Mesendoderm (in vitro differentiated cells): ENCODE measurements at regions not wholly inside any gene's neighbourhood (a gene's known extent, or its start where the extent isn't known, plus 50 kb on each side); places are given as distances from the start of the nearest gene placed in this dataset.

Experiments used
- DNase-seq: peaks from one replicate; pipeline ENCODE4 v3.0.0; 2013
- H2AK5ac ChIP-seq: 2 replicates; pipeline ENCODE4 v1.6.1; 2013; ENCODE audit warnings: low read length, inconsistent platforms
- H2BK120ac ChIP-seq: 2 replicates; pipeline ENCODE4 v1.6.1; 2013; ENCODE audit warnings: low read depth, mild to moderate bottlenecking, low read length, moderate library complexity, mixed read lengths
- H2BK15ac ChIP-seq: replicated peaks from 2 replicates; pipeline ENCODE4 v1.6.1; 2013; ENCODE audit warnings: low read depth, mild to moderate bottlenecking, moderate library complexity
- H2BK5ac ChIP-seq: 2 replicates; pipeline ENCODE4 v1.6.1; 2013; ENCODE audit warnings: low read length, inconsistent platforms
- H3K18ac ChIP-seq: 2 replicates; pipeline ENCODE4 v1.6.1; 2013; ENCODE audit warnings: mild to moderate bottlenecking, low read length, mixed read lengths
- H3K23ac ChIP-seq: one replicate; pipeline ENCODE4 v1.6.1; 2013; ENCODE audit warnings: low read length
- H3K27ac ChIP-seq: 2 replicates; pipeline ENCODE4 v1.5.1; 2013; ENCODE audit warnings: low read depth, mild to moderate bottlenecking, inconsistent platforms, low read length, moderate library complexity
- H3K27me3 ChIP-seq: 2 replicates; pipeline ENCODE4 v1.6.1; 2013; ENCODE audit warnings: low read length, control low read depth, mild to moderate bottlenecking, inconsistent platforms; ENCODE audit not compliant: insufficient read depth, poor library complexity
- H3K36me3 ChIP-seq: 2 replicates; pipeline ENCODE4 v1.6.1; 2013; ENCODE audit warnings: low read length, inconsistent platforms; ENCODE audit not compliant: control insufficient read depth, insufficient read depth
- H3K4ac ChIP-seq: one replicate; pipeline ENCODE4 v1.6.1; 2013; ENCODE audit warnings: low read depth, mild to moderate bottlenecking, low read length, moderate library complexity
- H3K4me1 ChIP-seq: 2 replicates; pipeline ENCODE4 v1.6.1; 2013; ENCODE audit warnings: low read depth, low read length, inconsistent platforms; ENCODE audit not compliant: control insufficient read depth
- H3K4me2 ChIP-seq: 2 replicates; pipeline ENCODE4 v1.6.1; 2013; ENCODE audit warnings: low read length
- H3K4me3 ChIP-seq: 2 replicates; pipeline ENCODE4 v1.5.1; 2013; ENCODE audit warnings: mild to moderate bottlenecking, low read length
- H3K56ac ChIP-seq: one replicate; pipeline ENCODE4 v1.6.1; 2013; ENCODE audit warnings: low read length
- H3K79me1 ChIP-seq: 2 replicates; pipeline ENCODE4 v1.6.1; 2013; ENCODE audit warnings: low read length, inconsistent platforms
- H3K79me2 ChIP-seq: 2 replicates; pipeline ENCODE4 v1.6.1; 2013; ENCODE audit warnings: mild to moderate bottlenecking, low read length; ENCODE audit not compliant: control insufficient read depth, insufficient read depth
- H3K9ac ChIP-seq: 2 replicates; pipeline ENCODE4 v1.6.1; 2013; ENCODE audit warnings: low read length, inconsistent platforms
- H4K5ac ChIP-seq: one replicate; pipeline ENCODE4 v1.6.1; 2013; ENCODE audit warnings: low read length
- H4K8ac ChIP-seq: one replicate; pipeline ENCODE4 v1.6.1; 2013; ENCODE audit warnings: low read depth, mild to moderate bottlenecking, control low read depth, low read length, moderate library complexity
- WGBS: extraction: QIAGEN DNeasy Blood & Tissue Kit; methylation state at CpG from one replicate; pipeline ENCODE4 v1.1.7; 2013; ENCODE audit warnings: low lambda C conversion rate, missing lambda C conversion rate; ENCODE audit not compliant: insufficient coverage; ENCODE audit errors: extremely low coverage; 5-methylcytosine and 5-hydroxymethylcytosine counted together

- Histone ChIP-seq H3K27me3 (no peaks in the 10 kb centered on the region), H3K27ac (no peak overlapping the region), H4K8ac (no peak overlapping the region), H3K79me2 (no peaks in the 10 kb centered on the region), H2AK5ac (no peak overlapping the region), H3K4me1 (peaks cover 1% of the 10 kb centered on the region), H3K4me2 (no peak overlapping the region), H3K4me3 (no peak overlapping the region), H3K36me3 (no peaks in the 10 kb centered on the region), H3K9ac (no peak overlapping the region), H2BK120ac (no peak overlapping the region), H2BK15ac (no peak overlapping the region), H3K23ac (no peak overlapping the region), H3K18ac (no peak overlapping the region), H3K56ac (no peak overlapping the region), H3K79me1 (no peaks in the 10 kb centered on the region), H2BK5ac (no peak overlapping the region), H4K5ac (no peak overlapping the region), H3K4ac (no peak overlapping the region)
- WGBS = no CpG with 5 or more reads among the region's 5 CpGs
- no peak for DNase-seq
These were observed 75.9 kb upstream of the PMFBP1 start for GRCh38 chr16:72247821-72248253.

GRCh38 chr16:72246423-72246822 lies 74.5 kb upstream of the PMFBP1 start:
- Histone ChIP-seq H4K5ac (no peak overlapping the region), H2BK5ac (no peak overlapping the region), H3K79me1 (no peaks in the 10 kb centered on the region), H3K23ac (no peak overlapping the region), H3K4me2 (no peak overlapping the region), H2BK120ac (no peak overlapping the region), H3K27ac (no peak overlapping the region), H3K4me3 (no peak overlapping the region), H4K8ac (no peak overlapping the region), H3K4ac (no peak overlapping the region), H3K9ac (no peak overlapping the region), H3K79me2 (no peaks in the 10 kb centered on the region), H3K27me3 (no peaks in the 10 kb centered on the region), H3K18ac (no peak overlapping the region), H3K56ac (no peak overlapping the region), H2AK5ac (no peak overlapping the region), H2BK15ac (no peak overlapping the region), H3K36me3 (no peaks in the 10 kb centered on the region), H3K4me1 (peaks cover 1% of the 10 kb centered on the region)
- DNase-seq = no peak
- WGBS = no CpG with 5 or more reads among the region's 5 CpGs

GRCh38 chr16:72244853-72245252 lies 72.9 kb upstream of the PMFBP1 start:
- no peak overlapping the region for H3K56ac ChIP-seq
- H3K4me2 ChIP-seq = no peak overlapping the region
- H2BK120ac ChIP-seq = no peak overlapping the region
- no peak overlapping the region for H3K23ac ChIP-seq
- H3K9ac ChIP-seq = no peak overlapping the region
- no peak overlapping the region for H2AK5ac ChIP-seq
- no peaks in the 10 kb centered on the region for H3K79me2 ChIP-seq
- H3K27ac ChIP-seq = no peak overlapping the region
- H2BK5ac ChIP-seq = no peak overlapping the region
- H4K8ac ChIP-seq = no peak overlapping the region
- H2BK15ac ChIP-seq = no peak overlapping the region
- no peak overlapping the region for H3K18ac ChIP-seq
- no peak overlapping the region for H4K5ac ChIP-seq
- no peak for DNase-seq
- no peaks in the 10 kb centered on the region for H3K36me3 ChIP-seq
- H3K4me3 ChIP-seq = no peak overlapping the region
- H3K4me1 ChIP-seq = peaks cover 1% of the 10 kb centered on the region
- H3K4ac ChIP-seq = no peak overlapping the region
- no peaks in the 10 kb centered on the region for H3K27me3 ChIP-seq
- H3K79me1 ChIP-seq = no peaks in the 10 kb centered on the region
- WGBS = no CpG with 5 or more reads among the region's 5 CpGs

- Histone ChIP-seq H3K18ac (no peak overlapping the region), H4K5ac (no peak overlapping the region), H4K8ac (no peak overlapping the region), H3K27ac (no peak overlapping the region), H3K27me3 (no peaks in the 10 kb centered on the region), H2AK5ac (no peak overlapping the region), H3K36me3 (no peaks in the 10 kb centered on the region), H2BK120ac (no peak overlapping the region), H2BK5ac (no peak overlapping the region), H3K56ac (no peak overlapping the region), H3K79me1 (no peaks in the 10 kb centered on the region), H3K4me3 (no peak overlapping the region), H3K4me1 (peaks cover under 1% of the 10 kb centered on the region), H3K9ac (no peak overlapping the region), H2BK15ac (no peak overlapping the region), H3K4me2 (no peak overlapping the region), H3K23ac (no peak overlapping the region), H3K4ac (no peak overlapping the region), H3K79me2 (no peaks in the 10 kb centered on the region)
- no peak for DNase-seq
- WGBS = no CpG with 5 or more reads among the region's 5 CpGs
These were observed 71.7 kb upstream of the PMFBP1 start for GRCh38 chr16:72243621-72244020.

- Histone ChIP-seq H2AK5ac (no peak overlapping the region), H3K9ac (no peak overlapping the region), H3K4me2 (no peak overlapping the region), H2BK120ac (no peak overlapping the region), H4K5ac (no peak overlapping the region), H2BK5ac (no peak overlapping the region), H3K27me3 (no peaks in the 10 kb centered on the region), H3K18ac (no peak overlapping the region), H3K23ac (no peak overlapping the region), H3K27ac (no peak overlapping the region), H3K36me3 (no peaks in the 10 kb centered on the region), H3K56ac (no peak overlapping the region), H3K4me3 (no peak overlapping the region), H3K79me2 (no peaks in the 10 kb centered on the region), H3K4ac (no peak overlapping the region), H3K79me1 (no peaks in the 10 kb centered on the region), H4K8ac (no peak overlapping the region), H3K4me1 (no peaks in the 10 kb centered on the region), H2BK15ac (no peak overlapping the region)
- WGBS = no CpG with 5 or more reads among the region's 4 CpGs
- DNase-seq = no peak
These were observed 70.8 kb upstream of the PMFBP1 start for GRCh38 chr16:72242757-72243156.

GRCh38 chr16:72241930-72242329 lies 70.0 kb upstream of the PMFBP1 start:
- H3K79me1 ChIP-seq = no peaks in the 10 kb centered on the region
- H3K4me3 ChIP-seq = no peak overlapping the region
- H2BK15ac ChIP-seq = no peak overlapping the region
- no peak overlapping the region for H3K9ac ChIP-seq
- no peak overlapping the region for H2BK5ac ChIP-seq
- H4K5ac ChIP-seq = no peak overlapping the region
- H3K4me1 ChIP-seq = no peaks in the 10 kb centered on the region
- no CpG with 5 or more reads among the region's 7 CpGs for WGBS
- H3K27me3 ChIP-seq = no peaks in the 10 kb centered on the region
- no peak overlapping the region for H3K18ac ChIP-seq
- no peak overlapping the region for H3K56ac ChIP-seq
- no peak overlapping the region for H3K4me2 ChIP-seq
- H3K4ac ChIP-seq = no peak overlapping the region
- H3K23ac ChIP-seq = no peak overlapping the region
- H3K27ac ChIP-seq = no peak overlapping the region
- no peak overlapping the region for H4K8ac ChIP-seq
- H3K79me2 ChIP-seq = no peaks in the 10 kb centered on the region
- DNase-seq = peak; percentile 58
- no peak overlapping the region for H2AK5ac ChIP-seq
- no peaks in the 10 kb centered on the region for H3K36me3 ChIP-seq
- H2BK120ac ChIP-seq = no peak overlapping the region
